HepG2 (cell line): ENCODE measurements at regions not wholly inside any gene's neighbourhood (a gene's known extent, or its start where the extent isn't known, plus 50 kb on each side); places are given as distances from the start of the nearest gene placed in this dataset.

ENCODE experiments used
- ATAC-seq: fragments of 200-7000 bp; cut with Tn5 transposase; 3 replicates; pipeline ENCODE4 v1.9.1; 2020; ENCODE audit warnings: mild to moderate bottlenecking, moderate library complexity
- BruUV-seq: library from RNA; stranded (reverse); fragments of 400-500 nt; replicated peaks from 2 replicates; lab custom pipeline; 2021; lab: Mats Ljungman, UMichigan
- CTCF ChIA-PET: fragments of 300-600 bp; formaldehyde crosslinking; extraction: SDS; loops from one replicate; lab custom pipeline; 2021; ENCODE audit warnings: low total read pairs, inconsistent platforms, low intra/inter-chr PET ratio; lab: Yijun Ruan, JAX
- POLR2A ChIA-PET: fragments of 350-600 bp; sonication (Branson Sonifier 250); formaldehyde crosslinking; loops from one replicate; lab custom pipeline; 2020; ENCODE audit warnings: antibody characterized with exemption, inconsistent platforms; lab: Yijun Ruan, JAX
- DNase-seq: peaks from one replicate; pipeline ENCODE4 v3.0.0-alpha.2; 2015; ENCODE audit warnings: low spot score
- FAIRE-seq: peaks from 3 replicates; lab custom pipeline; 2011; peaks lifted over from hg19 to GRCh38; lab: Jason Lieb, UNC
- H2AFZ ChIP-seq: one replicate; pipeline ENCODE4 v1.6.1; 2011; ENCODE audit warnings: low read length, inconsistent platforms
- H3K27ac ChIP-seq: fragments of 300-600 bp; 3 replicates; pipeline ENCODE4 v1.8.0; 2011; ENCODE audit warnings: mixed run types, mild to moderate bottlenecking, mixed read lengths, low read length, inconsistent platforms; ENCODE audit not compliant: insufficient read depth; ENCODE audit errors: extremely low read length
- H3K27me3 ChIP-seq, 2 experiments: fragments of 200-600 bp in 1 of 2; 2 replicates in 1 of 2; 3 replicates in 1 of 2; pipeline versions ENCODE4 v1.6.0 to v1.8.0; 2011; ENCODE audit warnings: low read length in 2 of 2, mild to moderate bottlenecking in 2 of 2, moderate library complexity in 2 of 2, inconsistent platforms in 1 of 2; ENCODE audit not compliant: insufficient read depth in 2 of 2, control insufficient read depth in 1 of 2
- H3K36me3 ChIP-seq, 2 experiments: fragments of 200-600 bp in 1 of 2; replicated peaks in 1 of 2; 2 replicates in 1 of 2; 3 replicates in 1 of 2; pipeline versions ENCODE4 v1.5.1 to v1.8.0; 2011; ENCODE audit warnings: low read length in 2 of 2, inconsistent platforms in 1 of 2; ENCODE audit not compliant: insufficient read depth in 2 of 2, control insufficient read depth in 1 of 2
- H3K4me1 ChIP-seq: 2 replicates; pipeline ENCODE4 v1.5.1; 2012; ENCODE audit warnings: low read length, inconsistent platforms; ENCODE audit not compliant: insufficient read depth
- H3K4me2 ChIP-seq: 2 replicates; pipeline ENCODE4 v1.6.0; 2011; ENCODE audit warnings: low read depth, low read length, inconsistent platforms
- H3K4me3 ChIP-seq, 3 experiments: fragments of 200-600 bp in 1 of 3; sonication (generic), shearing (Covaris generic) in 1 of 3; replicated peaks in 1 of 3; 2 replicates each; pipeline ENCODE4 v1.5.1; 2011 to 2016; ENCODE audit warnings: low read length in 3 of 3, inconsistent platforms in 2 of 3, low read depth in 2 of 3, mild to moderate bottlenecking in 2 of 3, control low read depth in 1 of 3, mixed read lengths in 1 of 3; ENCODE audit not compliant: insufficient read depth in 1 of 3
- H3K79me2 ChIP-seq: one replicate; pipeline ENCODE4 v1.6.1; 2011; ENCODE audit warnings: low read length, inconsistent platforms; ENCODE audit not compliant: insufficient read depth
- H3K9ac ChIP-seq: 2 replicates; pipeline ENCODE4 v1.6.0; 2011; ENCODE audit warnings: mild to moderate bottlenecking, low read depth, low read length, inconsistent platforms; ENCODE audit not compliant: insufficient read depth
- H3K9me3 ChIP-seq: 2 replicates; pipeline ENCODE4 v1.5.1; 2012; ENCODE audit warnings: mild to moderate bottlenecking, low read length
- H4K20me1 ChIP-seq: 2 replicates; pipeline ENCODE4 v1.6.0; 2011; ENCODE audit warnings: inconsistent platforms, mild to moderate bottlenecking, low read length, moderate library complexity; ENCODE audit not compliant: insufficient read depth
- AHR ChIP-seq: IDR thresholded peaks from 2 replicates; pipeline ENCODE4 v1.6.1; 2018; ENCODE audit warnings: missing genetic modification reagents, missing compliant biosample characterization
- CHD4 ChIP-seq: fragments of 200-600 bp; sonication (generic); IDR thresholded peaks from 2 replicates; pipeline ENCODE4 v1.7.0; 2017; ENCODE audit warnings: mild to moderate bottlenecking, low read length, borderline replicate concordance
- HOXA7 ChIP-seq: sonication (generic); formaldehyde crosslinking; IDR thresholded peaks from 2 replicates; pipeline ENCODE4 v1.8.1; 2022; ENCODE audit warnings: mild to moderate bottlenecking, missing genetic modification reagents, moderate library complexity
- MEIS1 ChIP-seq: sonication (generic); formaldehyde crosslinking; IDR thresholded peaks from 2 replicates; pipeline ENCODE4 v1.9.0; 2021; ENCODE audit warnings: mild to moderate bottlenecking, missing genetic modification reagents, moderate library complexity, borderline replicate concordance
- NFRKB ChIP-seq: fragments of 450-650 bp; IDR thresholded peaks from 2 replicates; pipeline ENCODE4 v1.6.1; 2017
- SKI ChIP-seq: fragments of 450-650 bp; IDR thresholded peaks from one replicate; pipeline ENCODE4 v1.6.1; 2018; ENCODE audit warnings: mild to moderate bottlenecking; ENCODE audit not compliant: partially characterized antibody
- SMC3 ChIP-seq: IDR thresholded peaks from 2 replicates; pipeline ENCODE4 v1.6.1; 2011; ENCODE audit warnings: low read length, improper control_type of control experiment
- ZNF263 ChIP-seq: sonication (generic); formaldehyde crosslinking; IDR thresholded peaks from 2 replicates; pipeline ENCODE4 v1.4.0; 2020; ENCODE audit warnings: missing genetic modification reagents
- ZNF282 ChIP-seq: fragments of 450-650 bp; IDR thresholded peaks from 2 replicates; pipeline ENCODE4 v1.6.1; 2018; ENCODE audit not compliant: partially characterized antibody
- ZNF431 ChIP-seq: sonication (generic); formaldehyde crosslinking; IDR thresholded peaks from 2 replicates; pipeline ENCODE4 v1.9.0; 2022; ENCODE audit warnings: missing genetic modification reagents, low read depth, mild to moderate bottlenecking, borderline replicate concordance
- ZNF772 ChIP-seq: sonication (generic); formaldehyde crosslinking; IDR thresholded peaks from 2 replicates; pipeline ENCODE4 v1.5.0; 2020; ENCODE audit warnings: mild to moderate bottlenecking, missing genetic modification reagents
- in situ Hi-C: cut with HindIII; loops from 2 replicates; pipeline ENCODE4 v1.10.0; 2017; ENCODE audit warnings: low pct_unique_long_range_greater_than_20kb; ENCODE audit not compliant: extremely low pct_ligation_motif_present
- intact Hi-C: fragments of 100-400 bp; cut with micrococcal nuclease; formaldehyde crosslinking; loops from one replicate; pipeline ENCODE4 v1.10.0; 2022; ENCODE audit not compliant: unreplicated experiment
- TF ChIP-seq, protein P1 (sequence below): sonication (generic); formaldehyde crosslinking; IDR thresholded peaks from 2 replicates; pipeline ENCODE4 v1.4.0; 2020; ENCODE audit warnings: missing genetic modification reagents
- TF ChIP-seq, protein P2 (sequence below): IDR thresholded peaks from 2 replicates; pipeline ENCODE4 v1.6.1; 2016

DNA sequence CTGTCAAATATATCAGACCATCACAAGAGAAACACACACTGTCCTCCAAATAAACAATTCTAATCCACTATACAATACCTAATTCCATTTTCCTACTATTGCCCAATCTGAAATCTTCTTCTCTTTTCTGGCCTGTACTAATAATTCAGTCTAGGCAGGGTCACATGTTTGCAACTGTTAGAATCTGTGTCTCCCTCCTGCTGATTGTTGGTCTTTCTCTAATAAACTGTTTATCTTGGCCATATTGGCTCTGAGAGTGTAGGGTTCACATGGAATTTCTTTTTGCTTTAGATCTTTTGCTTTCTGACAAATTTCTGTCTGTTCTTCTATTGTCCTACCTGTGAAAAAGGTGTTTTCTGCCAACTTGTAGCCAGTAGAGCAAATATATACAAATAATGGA lies 319.9 kb upstream of the ADAMTS5 start:
- Histone ChIP-seq H3K4me2 (no peak overlapping the region), H3K36me3 (no peaks in the 10 kb centered on the region), H4K20me1 (no peaks in the 10 kb centered on the region), H3K9me3 (peaks cover 88% of the 10 kb centered on the region), H3K79me2 (no peaks in the 10 kb centered on the region), H3K4me1 (no peaks in the 10 kb centered on the region), H3K27me3 (no peaks in the 10 kb centered on the region), H2AFZ (no peak overlapping the region), H3K27ac (no peak overlapping the region), H3K4me3 (no peak overlapping the region), H3K9ac (no peak overlapping the region)
- POLR2A ChIA-PET, result no interaction called here
- ATAC-seq, result no peak
- no peak for TF ChIP-seq CHD4
- TF ChIP-seq ZNF282, result no peak
- TF ChIP-seq, protein P1, sequence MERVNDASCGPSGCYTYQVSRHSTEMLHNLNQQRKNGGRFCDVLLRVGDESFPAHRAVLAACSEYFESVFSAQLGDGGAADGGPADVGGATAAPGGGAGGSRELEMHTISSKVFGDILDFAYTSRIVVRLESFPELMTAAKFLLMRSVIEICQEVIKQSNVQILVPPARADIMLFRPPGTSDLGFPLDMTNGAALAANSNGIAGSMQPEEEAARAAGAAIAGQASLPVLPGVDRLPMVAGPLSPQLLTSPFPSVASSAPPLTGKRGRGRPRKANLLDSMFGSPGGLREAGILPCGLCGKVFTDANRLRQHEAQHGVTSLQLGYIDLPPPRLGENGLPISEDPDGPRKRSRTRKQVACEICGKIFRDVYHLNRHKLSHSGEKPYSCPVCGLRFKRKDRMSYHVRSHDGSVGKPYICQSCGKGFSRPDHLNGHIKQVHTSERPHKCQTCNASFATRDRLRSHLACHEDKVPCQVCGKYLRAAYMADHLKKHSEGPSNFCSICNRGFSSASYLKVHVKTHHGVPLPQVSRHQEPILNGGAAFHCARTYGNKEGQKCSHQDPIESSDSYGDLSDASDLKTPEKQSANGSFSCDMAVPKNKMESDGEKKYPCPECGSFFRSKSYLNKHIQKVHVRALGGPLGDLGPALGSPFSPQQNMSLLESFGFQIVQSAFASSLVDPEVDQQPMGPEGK (CRISPR knock-in tag), result no peak
- no peak for TF ChIP-seq NFRKB
- TF ChIP-seq SMC3, result no peak
- TF ChIP-seq AHR (CRISPR knock-in tag), result no peak
- TF ChIP-seq ZNF263 (CRISPR knock-in tag), result no peak
- TF ChIP-seq, protein P2, sequence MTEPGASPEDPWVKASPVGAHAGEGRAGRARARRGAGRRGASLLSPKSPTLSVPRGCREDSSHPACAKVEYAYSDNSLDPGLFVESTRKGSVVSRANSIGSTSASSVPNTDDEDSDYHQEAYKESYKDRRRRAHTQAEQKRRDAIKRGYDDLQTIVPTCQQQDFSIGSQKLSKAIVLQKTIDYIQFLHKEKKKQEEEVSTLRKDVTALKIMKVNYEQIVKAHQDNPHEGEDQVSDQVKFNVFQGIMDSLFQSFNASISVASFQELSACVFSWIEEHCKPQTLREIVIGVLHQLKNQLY (CRISPR knock-in tag), result no peak
- TF ChIP-seq SKI, result no peak
- BruUV-seq, result no TSS peak
- in situ Hi-C loops, result no loop called here
- no peak for FAIRE-seq
- CTCF ChIA-PET, result no interaction called here
- no peak for DNase-seq
- intact Hi-C loops, result no loop called here

DNA sequence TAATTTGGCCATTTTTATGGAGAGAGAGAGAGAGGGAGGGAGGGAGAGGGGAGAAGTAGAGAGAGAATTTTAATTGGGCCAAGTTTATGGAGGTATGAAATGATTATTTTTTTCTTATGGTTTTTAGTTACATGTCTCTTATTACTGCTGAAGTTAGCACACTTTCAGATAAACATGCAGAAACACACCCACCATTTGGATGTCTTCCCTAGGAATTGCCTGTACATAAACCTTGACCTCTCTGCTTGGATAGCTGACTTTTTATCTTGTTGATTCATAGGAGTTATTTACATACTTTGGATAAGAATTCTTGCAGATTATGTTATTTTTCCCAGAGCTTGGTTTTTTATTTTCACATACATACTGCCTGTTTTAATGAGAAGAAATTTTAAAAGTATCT lies 310.2 kb upstream of the ADAMTS5 start:
- H4K20me1 ChIP-seq, result no peaks in the 10 kb centered on the region
- no peak for TF ChIP-seq HOXA7 (CRISPR knock-in tag)
- TF ChIP-seq MEIS1, result no peak
- TF ChIP-seq ZNF431 (CRISPR knock-in tag), result no peak
- TF ChIP-seq ZNF772 (CRISPR knock-in tag), result no peak

More for the DNA sequence above, 310.2 kb upstream of the ADAMTS5 start:
- FAIRE-seq (no peak), DNase-seq (no peak), ATAC-seq (no peak)
- intact Hi-C loops (no loop called here), in situ Hi-C loops (no loop called here)
- Histone ChIP-seq H3K9me3 (peaks cover 64% of the 10 kb centered on the region), H3K27me3 (no peaks in the 10 kb centered on the region), H3K79me2 (no peaks in the 10 kb centered on the region), H3K36me3 (no peaks in the 10 kb centered on the region), H3K9ac (no peak overlapping the region), H3K4me2 (no peak overlapping the region), H2AFZ (no peak overlapping the region), H3K4me1 (no peaks in the 10 kb centered on the region), H3K4me3 (no peak overlapping the region), H3K27ac (no peak overlapping the region)
- ChIA-PET CTCF (no interaction called here), POLR2A (no interaction called here)
- BruUV-seq, result no TSS peak
